Glutamatergic neuron (in vitro differentiated cells): ENCODE measurements at regions not wholly inside any gene's neighbourhood (a gene's known extent, or its start where the extent isn't known, plus 50 kb on each side); places are given as distances from the start of the nearest gene placed in this dataset.

Experiments
- DNase-seq: peaks from one replicate; pipeline ENCODE4 v3.0.0; 2022
- H3K27ac Mint-ChIP-seq: one replicate; pipeline ENCODE4 v1.8.0; 2020; ENCODE audit warnings: mild to moderate bottlenecking, mixed read lengths, inconsistent platforms; ENCODE audit not compliant: unreplicated experiment
- H3K27me3 Mint-ChIP-seq: one replicate; pipeline ENCODE4 v1.8.0; 2020; ENCODE audit warnings: mild to moderate bottlenecking, moderate library complexity, mixed read lengths, inconsistent platforms; ENCODE audit not compliant: unreplicated experiment
- H3K36me3 Mint-ChIP-seq: one replicate; pipeline ENCODE4 v1.8.0; 2020; ENCODE audit warnings: mild to moderate bottlenecking, mixed read lengths, inconsistent platforms; ENCODE audit not compliant: unreplicated experiment
- H3K4me1 Mint-ChIP-seq: one replicate; pipeline ENCODE4 v1.8.0; 2020; ENCODE audit warnings: mild to moderate bottlenecking, low read depth, mixed read lengths, inconsistent platforms; ENCODE audit not compliant: unreplicated experiment
- H3K4me3 Mint-ChIP-seq: one replicate; pipeline ENCODE4 v1.8.0; 2020; ENCODE audit warnings: mild to moderate bottlenecking, mixed read lengths, inconsistent platforms; ENCODE audit not compliant: unreplicated experiment
- H3K9me3 Mint-ChIP-seq: one replicate; pipeline ENCODE4 v1.8.0; 2020; ENCODE audit warnings: mild to moderate bottlenecking, moderate library complexity, mixed read lengths, inconsistent platforms; ENCODE audit not compliant: unreplicated experiment
- TF ChIP-seq, protein P1 (sequence below): fragments of 200-600 bp; sonication (generic); IDR thresholded peaks from one replicate; pipeline ENCODE4 v1.5.0; 2021; ENCODE audit not compliant: partially characterized antibody, unreplicated experiment

DNA sequence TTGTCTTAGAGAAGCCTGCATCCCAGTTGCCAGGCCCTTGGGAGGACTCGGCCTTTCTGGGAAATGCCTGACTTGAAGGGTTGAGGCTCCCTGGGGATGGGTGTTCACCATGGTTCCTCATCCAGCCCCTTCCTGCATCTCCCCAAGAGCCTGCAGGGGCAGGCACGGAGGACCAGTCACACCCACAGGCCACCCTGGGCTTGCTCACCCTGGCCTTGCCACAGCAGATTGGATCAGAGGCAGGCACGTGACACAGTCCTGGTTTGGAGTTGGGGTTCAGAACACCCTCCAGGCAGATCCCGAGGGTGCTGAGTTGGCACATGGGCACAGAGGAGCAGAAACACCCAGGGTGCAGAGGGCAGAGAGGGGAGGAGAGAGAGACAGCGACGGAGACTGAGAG lies 286.1 kb downstream of the PBX3 start:
- TF ChIP-seq, protein P1, sequence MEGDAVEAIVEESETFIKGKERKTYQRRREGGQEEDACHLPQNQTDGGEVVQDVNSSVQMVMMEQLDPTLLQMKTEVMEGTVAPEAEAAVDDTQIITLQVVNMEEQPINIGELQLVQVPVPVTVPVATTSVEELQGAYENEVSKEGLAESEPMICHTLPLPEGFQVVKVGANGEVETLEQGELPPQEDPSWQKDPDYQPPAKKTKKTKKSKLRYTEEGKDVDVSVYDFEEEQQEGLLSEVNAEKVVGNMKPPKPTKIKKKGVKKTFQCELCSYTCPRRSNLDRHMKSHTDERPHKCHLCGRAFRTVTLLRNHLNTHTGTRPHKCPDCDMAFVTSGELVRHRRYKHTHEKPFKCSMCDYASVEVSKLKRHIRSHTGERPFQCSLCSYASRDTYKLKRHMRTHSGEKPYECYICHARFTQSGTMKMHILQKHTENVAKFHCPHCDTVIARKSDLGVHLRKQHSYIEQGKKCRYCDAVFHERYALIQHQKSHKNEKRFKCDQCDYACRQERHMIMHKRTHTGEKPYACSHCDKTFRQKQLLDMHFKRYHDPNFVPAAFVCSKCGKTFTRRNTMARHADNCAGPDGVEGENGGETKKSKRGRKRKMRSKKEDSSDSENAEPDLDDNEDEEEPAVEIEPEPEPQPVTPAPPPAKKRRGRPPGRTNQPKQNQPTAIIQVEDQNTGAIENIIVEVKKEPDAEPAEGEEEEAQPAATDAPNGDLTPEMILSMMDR = no peak
- Mint-ChIP-seq H3K4me1 (peaks cover 1% of the 10 kb centered on the region), H3K36me3 (no peaks in the 10 kb centered on the region), H3K4me3 (no peak overlapping the region), H3K9me3 (peaks cover 2% of the 10 kb centered on the region), H3K27ac (no peak overlapping the region), H3K27me3 (peaks cover 3% of the 10 kb centered on the region)
- DNase-seq = no peak

DNA sequence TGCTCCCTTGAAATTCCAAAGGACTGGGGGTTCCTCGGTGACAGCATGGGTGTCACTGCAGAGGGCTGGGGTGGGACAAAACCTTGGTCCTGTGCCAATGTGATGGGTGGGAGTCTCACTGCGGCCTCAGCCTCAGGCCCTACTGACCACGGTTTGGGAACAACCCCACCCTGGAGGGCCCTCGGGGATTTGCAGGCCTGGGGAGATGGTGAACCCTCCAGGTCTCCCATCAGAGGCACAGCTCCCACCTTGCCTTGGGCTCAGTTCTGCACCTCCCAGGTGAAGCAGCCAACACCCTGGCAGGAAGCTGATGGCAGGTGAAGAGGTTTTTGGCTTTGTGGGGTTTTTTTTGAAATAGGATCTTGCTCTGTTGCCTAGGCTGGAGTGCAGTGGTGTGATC lies 286.8 kb downstream of the PBX3 start:
- Mint-ChIP-seq H3K4me1 (peaks cover 1% of the 10 kb centered on the region), H3K27me3 (peaks cover 3% of the 10 kb centered on the region), H3K27ac (no peak overlapping the region), H3K9me3 (peaks cover 2% of the 10 kb centered on the region), H3K36me3 (no peaks in the 10 kb centered on the region), H3K4me3 (no peak overlapping the region)
- DNase-seq = no peak
- TF ChIP-seq, protein P1 = no peak

DNA sequence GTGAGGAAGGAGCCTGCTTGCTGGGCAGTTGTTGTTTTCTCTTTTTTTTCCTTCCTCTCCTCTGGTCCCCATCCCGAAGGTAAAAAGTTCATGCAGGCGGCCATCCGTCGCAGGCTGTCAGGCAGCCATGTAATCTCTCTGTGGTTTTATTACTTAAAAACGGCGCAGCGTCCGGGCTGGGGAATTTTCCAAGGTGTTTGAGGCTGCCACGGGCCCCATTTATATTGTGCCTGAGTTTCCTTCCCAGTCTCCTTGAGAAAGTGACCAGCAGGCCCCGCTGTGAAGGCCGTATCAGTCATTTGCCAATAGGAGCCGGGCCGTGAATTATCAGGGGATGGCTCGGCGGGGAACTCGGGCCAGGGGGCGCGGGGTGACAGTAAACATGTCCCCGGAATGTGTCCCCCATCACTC lies 289.7 kb downstream of the PBX3 start:
- Mint-ChIP-seq H3K4me3 (no peak overlapping the region), H3K9me3 (peaks cover 2% of the 10 kb centered on the region), H3K27me3 (no peaks in the 10 kb centered on the region), H3K4me1 (peaks cover 1% of the 10 kb centered on the region), H3K27ac (no peak overlapping the region), H3K36me3 (peaks cover 6% of the 10 kb centered on the region)
- no peak for DNase-seq
- TF ChIP-seq, protein P1 = no peak

DNA sequence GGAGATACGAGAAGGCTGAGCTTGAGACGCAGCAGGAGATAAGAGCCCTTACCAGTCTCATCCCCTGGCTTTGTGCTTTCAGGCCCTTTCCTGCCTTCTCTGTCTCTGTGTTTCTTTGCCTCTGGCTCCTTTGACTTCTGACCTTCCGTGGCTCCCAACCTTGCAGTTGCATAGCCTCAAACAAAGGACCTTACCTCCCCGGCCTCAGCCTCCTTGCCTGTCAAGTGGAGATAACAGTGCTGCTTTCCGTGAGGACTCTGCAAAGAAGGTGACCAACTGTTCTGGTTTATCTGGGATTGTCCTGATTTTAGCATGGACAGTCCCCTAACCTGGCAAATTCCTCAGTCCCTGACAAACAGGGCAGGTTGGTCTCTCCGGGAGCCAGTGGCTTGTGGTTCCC lies 287.8 kb upstream of the MVB12B start:
- TF ChIP-seq, protein P1 = no peak
- DNase-seq = no peak
- Mint-ChIP-seq H3K4me1 (peaks cover 1% of the 10 kb centered on the region), H3K9me3 (peaks cover 5% of the 10 kb centered on the region), H3K27ac (no peak overlapping the region), H3K36me3 (peaks cover 12% of the 10 kb centered on the region), H3K27me3 (peaks cover 2% of the 10 kb centered on the region), H3K4me3 (no peak overlapping the region)

DNA sequence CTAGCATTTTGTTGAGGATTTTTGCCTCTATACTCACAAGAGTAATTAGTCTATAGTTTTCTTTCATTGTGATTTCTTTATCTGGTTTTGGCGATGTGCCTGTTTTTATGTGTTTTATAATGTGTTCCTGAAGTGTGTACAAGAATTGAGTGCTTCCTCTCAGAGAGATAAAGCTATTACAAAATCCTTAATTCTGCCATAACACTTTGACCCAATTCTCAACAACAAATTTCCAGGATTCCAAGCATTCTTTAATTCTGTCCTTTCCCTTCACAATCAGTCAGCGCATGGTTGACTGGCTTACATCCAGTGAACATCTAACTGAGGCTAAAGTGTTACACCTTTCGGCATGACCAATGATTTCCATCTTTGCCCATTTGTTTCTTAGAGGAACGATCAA lies 282.9 kb upstream of the MVB12B start:
- H3K4me3 Mint-ChIP-seq = no peak overlapping the region
- peaks cover 3% of the 10 kb centered on the region for H3K9me3 Mint-ChIP-seq
- no peak for DNase-seq
- TF ChIP-seq, protein P1 = no peak
- H3K27ac Mint-ChIP-seq = no peak overlapping the region
- peaks cover 2% of the 10 kb centered on the region for H3K27me3 Mint-ChIP-seq
- H3K36me3 Mint-ChIP-seq = peaks cover 12% of the 10 kb centered on the region
- no peaks in the 10 kb centered on the region for H3K4me1 Mint-ChIP-seq
